ENCODE measurements at regions not wholly inside any gene's neighbourhood (a gene's known extent, or its start where the extent isn't known, plus 50 kb on each side); places are given as distances from the start of the nearest gene placed in this dataset.

GRCh38 chr2:19677825-19678518, 223.8 kb downstream of the TTC32 start:
- Mint-ChIP-seq H3K4me3 (no peak overlapping the region), H3K4me1 (ENCODE audit: low read depth) (no peaks in the 10 kb centered on the region), H3K9me3 (no peaks in the 10 kb centered on the region), H3K27ac (no peak overlapping the region), H3K36me3 (ENCODE audit: low read depth) (no peaks in the 10 kb centered on the region), H3K27me3 (peaks cover 2% of the 10 kb centered on the region)
- intact Hi-C loops (cut with micrococcal nuclease) = no loop called here

- Mint-ChIP-seq H3K36me3 (ENCODE audit: low read depth) (no peaks in the 10 kb centered on the region), H3K27me3 (peaks cover 2% of the 10 kb centered on the region)
- intact Hi-C loops (cut with micrococcal nuclease) = no loop called here
These were observed 224.5 kb downstream of the TTC32 start for GRCh38 chr2:19677215-19677777.

GRCh38 chr2:19676770-19677169, 225.0 kb downstream of the TTC32 start:
- Mint-ChIP-seq H3K27ac (no peak overlapping the region), H3K27me3 (peaks cover 2% of the 10 kb centered on the region), H3K9me3 (no peaks in the 10 kb centered on the region), H3K4me1 (ENCODE audit: low read depth) (no peaks in the 10 kb centered on the region), H3K4me3 (no peak overlapping the region), H3K36me3 (ENCODE audit: low read depth) (no peaks in the 10 kb centered on the region)
- intact Hi-C loops (cut with micrococcal nuclease) = no loop called here

More at GRCh38 chr2:19677215-19677777, 224.5 kb downstream of the TTC32 start:
- Mint-ChIP-seq H3K4me1 (ENCODE audit: low read depth) (no peaks in the 10 kb centered on the region), H3K4me3 (no peak overlapping the region), H3K9me3 (no peaks in the 10 kb centered on the region), H3K27ac (no peak overlapping the region)

GRCh38 chr2:19675856-19676460, 225.8 kb downstream of the TTC32 start:
- Mint-ChIP-seq H3K36me3 (ENCODE audit: low read depth) (no peaks in the 10 kb centered on the region), H3K4me1 (ENCODE audit: low read depth) (no peaks in the 10 kb centered on the region), H3K9me3 (no peaks in the 10 kb centered on the region), H3K27me3 (peaks cover 2% of the 10 kb centered on the region), H3K27ac (no peak overlapping the region), H3K4me3 (no peak overlapping the region)
- intact Hi-C loops (cut with micrococcal nuclease) = no loop called here

- Mint-ChIP-seq H3K36me3 (ENCODE audit: low read depth) (no peaks in the 10 kb centered on the region), H3K4me1 (ENCODE audit: low read depth) (no peaks in the 10 kb centered on the region), H3K4me3 (no peak overlapping the region), H3K27me3 (peaks cover 2% of the 10 kb centered on the region), H3K9me3 (no peaks in the 10 kb centered on the region), H3K27ac (no peak overlapping the region)
- intact Hi-C loops (cut with micrococcal nuclease) = no loop called here
These were observed 226.7 kb downstream of the TTC32 start for GRCh38 chr2:19675003-19675629.

GRCh38 chr2:19674051-19675002, 227.5 kb downstream of the TTC32 start:
- Mint-ChIP-seq H3K4me1 (ENCODE audit: low read depth) (no peaks in the 10 kb centered on the region), H3K27me3 (peaks cover 3% of the 10 kb centered on the region), H3K9me3 (no peaks in the 10 kb centered on the region), H3K4me3 (no peak overlapping the region), H3K27ac (no peak overlapping the region), H3K36me3 (ENCODE audit: low read depth) (no peaks in the 10 kb centered on the region)
- intact Hi-C loops (cut with micrococcal nuclease) = no loop called here

- H3K36me3 Mint-ChIP-seq (ENCODE audit: low read depth) = no peaks in the 10 kb centered on the region
- H3K4me1 Mint-ChIP-seq (ENCODE audit: low read depth) = no peaks in the 10 kb centered on the region
- intact Hi-C loops (cut with micrococcal nuclease) = no loop called here
- H3K27ac Mint-ChIP-seq = no peak overlapping the region
- H3K27me3 Mint-ChIP-seq = peaks cover 3% of the 10 kb centered on the region
- H3K9me3 Mint-ChIP-seq = no peaks in the 10 kb centered on the region
- no peak overlapping the region for H3K4me3 Mint-ChIP-seq
These were observed 228.5 kb downstream of the TTC32 start for GRCh38 chr2:19673213-19673791.

- intact Hi-C loops (cut with micrococcal nuclease) = no loop called here
- Mint-ChIP-seq H3K9me3 (no peaks in the 10 kb centered on the region), H3K27me3 (peaks cover 3% of the 10 kb centered on the region), H3K27ac (no peak overlapping the region), H3K4me3 (no peak overlapping the region), H3K4me1 (ENCODE audit: low read depth) (no peaks in the 10 kb centered on the region), H3K36me3 (ENCODE audit: low read depth) (no peaks in the 10 kb centered on the region)
These were observed 229.9 kb downstream of the TTC32 start for GRCh38 chr2:19671916-19672315.

- Mint-ChIP-seq H3K4me1 (ENCODE audit: low read depth) (no peaks in the 10 kb centered on the region), H3K27me3 (peaks cover 3% of the 10 kb centered on the region), H3K9me3 (no peaks in the 10 kb centered on the region), H3K36me3 (ENCODE audit: low read depth) (no peaks in the 10 kb centered on the region), H3K4me3 (no peak overlapping the region), H3K27ac (no peak overlapping the region)
- intact Hi-C loops (cut with micrococcal nuclease) = no loop called here
These were observed 230.5 kb downstream of the TTC32 start for GRCh38 chr2:19671311-19671710.

GRCh38 chr2:19670303-19670702, 231.5 kb downstream of the TTC32 start:
- no peaks in the 10 kb centered on the region for H3K4me1 Mint-ChIP-seq (ENCODE audit: low read depth)
- H3K36me3 Mint-ChIP-seq (ENCODE audit: low read depth) = no peaks in the 10 kb centered on the region
- H3K27me3 Mint-ChIP-seq = peaks cover 3% of the 10 kb centered on the region
- H3K4me3 Mint-ChIP-seq = no peak overlapping the region
- no peaks in the 10 kb centered on the region for H3K9me3 Mint-ChIP-seq
- intact Hi-C loops (cut with micrococcal nuclease) = no loop called here
- no peak overlapping the region for H3K27ac Mint-ChIP-seq

GRCh38 chr2:19669559-19669958, 232.2 kb downstream of the TTC32 start:
- Mint-ChIP-seq H3K9me3 (no peaks in the 10 kb centered on the region), H3K4me1 (ENCODE audit: low read depth) (no peaks in the 10 kb centered on the region), H3K36me3 (ENCODE audit: low read depth) (no peaks in the 10 kb centered on the region), H3K4me3 (no peak overlapping the region), H3K27ac (no peak overlapping the region), H3K27me3 (peaks cover 2% of the 10 kb centered on the region)
- intact Hi-C loops (cut with micrococcal nuclease) = no loop called here

GRCh38 chr2:19669126-19669525, 232.7 kb downstream of the TTC32 start:
- no peak overlapping the region for H3K27ac Mint-ChIP-seq
- peaks cover 2% of the 10 kb centered on the region for H3K27me3 Mint-ChIP-seq
- intact Hi-C loops (cut with micrococcal nuclease) = no loop called here
- H3K4me3 Mint-ChIP-seq = no peak overlapping the region
- no peaks in the 10 kb centered on the region for H3K9me3 Mint-ChIP-seq
- no peaks in the 10 kb centered on the region for H3K36me3 Mint-ChIP-seq (ENCODE audit: low read depth)
- no peaks in the 10 kb centered on the region for H3K4me1 Mint-ChIP-seq (ENCODE audit: low read depth)

GRCh38 chr2:19667536-19667949, 234.2 kb downstream of the TTC32 start:
- Mint-ChIP-seq H3K27me3 (peaks cover 2% of the 10 kb centered on the region), H3K4me3 (no peak overlapping the region), H3K4me1 (ENCODE audit: low read depth) (no peaks in the 10 kb centered on the region), H3K36me3 (ENCODE audit: low read depth) (no peaks in the 10 kb centered on the region), H3K9me3 (no peaks in the 10 kb centered on the region), H3K27ac (no peak overlapping the region)
- intact Hi-C loops (cut with micrococcal nuclease) = no loop called here
